Body of pancreas (tissue), 4 donors: ENCODE measurements at regions not wholly inside any gene's neighbourhood (a gene's known extent, or its start where the extent isn't known, plus 50 kb on each side); places are given as distances from the start of the nearest gene placed in this dataset.

Experiments
- ATAC-seq: fragments of 150-250 bp; one replicate; pipeline ENCODE4 v1.9.1; 2016
- DNase-seq, 4 donors: peaks; one replicate each; pipeline ENCODE4 v3.0.0-alpha.2; 2019
- H3K27ac ChIP-seq, 4 donors: fragments of 200-600 bp; sonication (generic); 1 replicate in 3 of 4; 2 replicates in 1 of 4; pipeline versions ENCODE4 v1.5.1 to v1.6.1; 2016 to 2019; ENCODE audit warnings: mild to moderate bottlenecking in 1 of 4, mixed read lengths in 1 of 4, moderate library complexity in 1 of 4
- H3K27me3 ChIP-seq, 2 donors: fragments of 200-600 bp; sonication (generic); one replicate each; pipeline ENCODE4 v1.6.0; 2016; ENCODE audit warnings: mild to moderate bottlenecking in 1 of 2
- H3K36me3 ChIP-seq, 2 donors: fragments of 200-600 bp; sonication (generic); replicated peaks in 1 of 2; 2 replicates each; pipeline ENCODE4 v1.5.1; 2016; ENCODE audit warnings: low read depth in 2 of 2; ENCODE audit not compliant: insufficient read depth in 1 of 2
- H3K4me1 ChIP-seq: fragments of 200-600 bp; sonication (generic); one replicate; pipeline ENCODE4 v1.6.0; 2016
- H3K4me3 ChIP-seq, 2 donors: fragments of 200-600 bp; sonication (generic); 1 replicate in 1 of 2; 2 replicates in 1 of 2; pipeline ENCODE4 v1.5.1; 2016 to 2019
- H3K9me3 ChIP-seq, 3 donors: fragments of 200-600 bp; sonication (generic); 1 replicate in 2 of 3; 2 replicates in 1 of 3; pipeline ENCODE4 v1.5.1; 2016
- CTCF ChIP-seq, 7 experiments: fragments of 450-650 bp in 4 of 7; fragments of 200-600 bp in 3 of 7; sonication (generic) in 3 of 7; IDR thresholded peaks; one replicate each; pipeline ENCODE4 v1.5.1; 2016 to 2019; ENCODE audit warnings: antibody characterized with exemption in 7 of 7
- POLR2A ChIP-seq, 3 donors: fragments of 450-650 bp; IDR thresholded peaks; one replicate each; pipeline ENCODE4 v1.6.1; 2016; ENCODE audit warnings: antibody characterized with exemption in 3 of 3, mild to moderate bottlenecking in 2 of 3
- WGBS, 2 donors: methylation state at CpG; one replicate each; pipeline ENCODE4 v1.1.5; 2017; 5-methylcytosine and 5-hydroxymethylcytosine counted together
- intact Hi-C: fragments of 100-400 bp; cut with DNase I; formaldehyde crosslinking; loops from one replicate; pipeline ENCODE4 v1.15.1; 2023

GRCh38 chr2:37782721-37783371 is 111.4 kb upstream of the CDC42EP3 start:
- H3K27ac ChIP-seq, result no peak overlapping the region
- no peak for ATAC-seq
- H3K27me3 ChIP-seq, result no peaks in the 10 kb centered on the region
- H3K9me3 ChIP-seq, result no peaks in the 10 kb centered on the region
- H3K36me3 ChIP-seq, result no peaks in the 10 kb centered on the region
- H3K4me3 ChIP-seq, result no peak overlapping the region
- no peak for DNase-seq
- H3K4me1 ChIP-seq, result no peaks in the 10 kb centered on the region
- no peak for TF ChIP-seq CTCF (IDR thresholded peaks at IDR 0.05)
- no peak for TF ChIP-seq POLR2A (IDR thresholded peaks at IDR 0.05)
- 81 to 84% methylated on average over 10 of the region's 10 CpGs for WGBS, 2 donors
- intact Hi-C loops, result no loop called here

- Histone ChIP-seq H3K27ac (no peak overlapping the region), H3K27me3 (no peaks in the 10 kb centered on the region), H3K9me3 (peaks cover 0 to 6% (median 2%) of the 10 kb centered on the region in 3 donors), H3K4me3 (no peak overlapping the region), H3K36me3 (no peaks in the 10 kb centered on the region), H3K4me1 (no peaks in the 10 kb centered on the region)
- DNase-seq, result no peak
- WGBS, 2 donors, result 84 to 98% methylated on average over 4 of the region's 4 CpGs
- TF ChIP-seq POLR2A (IDR thresholded peaks at IDR 0.05), result no peak
- TF ChIP-seq CTCF (IDR thresholded peaks at IDR 0.05), result no peak
- ATAC-seq, result no peak
- intact Hi-C loops, result no loop called here
Measured at GRCh38 chr2:37783545-37783944, 112.1 kb upstream of the CDC42EP3 start.

- H3K4me3 ChIP-seq, result no peak overlapping the region
- no peak overlapping the region for H3K27ac ChIP-seq
- intact Hi-C loops, result no loop called here
- H3K27me3 ChIP-seq, result peaks cover 0 to 3% of the 10 kb centered on the region in 2 donors
- no peak for TF ChIP-seq POLR2A (IDR thresholded peaks at IDR 0.05)
- no peak for TF ChIP-seq CTCF (IDR thresholded peaks at IDR 0.05)
- H3K9me3 ChIP-seq, result peaks cover 0 to 12% (median 4%) of the 10 kb centered on the region in 3 donors
- no peak for DNase-seq
- 85 to 87% methylated on average over 3 of the region's 3 CpGs for WGBS, 2 donors
- no peaks in the 10 kb centered on the region for H3K4me1 ChIP-seq
- H3K36me3 ChIP-seq, result no peaks in the 10 kb centered on the region
- no peak for ATAC-seq
Measured at GRCh38 chr2:37784071-37784758, 112.8 kb upstream of the CDC42EP3 start.

- intact Hi-C loops, result no loop called here
- WGBS, 2 donors, result 67 to 77% methylated on average over 5 of the region's 5 CpGs
- H3K9me3 ChIP-seq, result peaks cover 0 to 12% (median 4%) of the 10 kb centered on the region in 3 donors
- peaks cover 0 to 3% of the 10 kb centered on the region in 2 donors for H3K27me3 ChIP-seq
- H3K4me1 ChIP-seq, result no peaks in the 10 kb centered on the region
- DNase-seq (no peak), ATAC-seq (no peak)
- TF ChIP-seq CTCF (IDR thresholded peaks at IDR 0.05), result no peak
- TF ChIP-seq POLR2A (IDR thresholded peaks at IDR 0.05), result no peak
- H3K4me3 ChIP-seq, result no peak overlapping the region
- no peaks in the 10 kb centered on the region for H3K36me3 ChIP-seq
- no peak overlapping the region for H3K27ac ChIP-seq
Measured at GRCh38 chr2:37784759-37785149, 113.3 kb upstream of the CDC42EP3 start.
